ENCODE measurements at regions not wholly inside any gene's neighbourhood (a gene's known extent, or its start where the extent isn't known, plus 50 kb on each side); places are given as distances from the start of the nearest gene placed in this dataset.
A peak's percentile ranks its signal among the peaks of the same experiment; 100 is the strongest.
"Not testable (repeated sequence)": the region's sequence is repeated elsewhere in the genome, so short reads cannot be mapped to it uniquely, and the experiment has no call there.

DNA sequence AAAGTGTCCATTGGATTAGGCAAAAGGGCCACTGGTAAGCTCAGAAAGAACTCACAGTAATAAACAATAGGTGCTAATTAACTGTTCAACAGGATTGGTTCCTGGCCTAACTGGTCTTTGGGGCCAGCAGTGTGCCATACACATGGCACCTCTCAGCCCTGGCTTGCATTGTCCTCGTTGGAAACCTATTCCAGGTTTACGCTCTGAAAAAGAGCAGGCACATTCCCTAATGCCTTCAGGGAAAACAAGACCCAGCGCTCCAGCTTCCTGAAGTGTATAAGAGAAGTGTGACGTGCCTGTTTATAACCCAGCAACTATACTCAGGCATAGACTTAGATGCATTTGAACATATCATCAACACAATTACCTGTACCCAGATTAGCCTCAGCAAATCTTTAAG, 51.9 kb upstream of the RBM47 start:
- peak; percentile 55 for DNase-seq

DNA sequence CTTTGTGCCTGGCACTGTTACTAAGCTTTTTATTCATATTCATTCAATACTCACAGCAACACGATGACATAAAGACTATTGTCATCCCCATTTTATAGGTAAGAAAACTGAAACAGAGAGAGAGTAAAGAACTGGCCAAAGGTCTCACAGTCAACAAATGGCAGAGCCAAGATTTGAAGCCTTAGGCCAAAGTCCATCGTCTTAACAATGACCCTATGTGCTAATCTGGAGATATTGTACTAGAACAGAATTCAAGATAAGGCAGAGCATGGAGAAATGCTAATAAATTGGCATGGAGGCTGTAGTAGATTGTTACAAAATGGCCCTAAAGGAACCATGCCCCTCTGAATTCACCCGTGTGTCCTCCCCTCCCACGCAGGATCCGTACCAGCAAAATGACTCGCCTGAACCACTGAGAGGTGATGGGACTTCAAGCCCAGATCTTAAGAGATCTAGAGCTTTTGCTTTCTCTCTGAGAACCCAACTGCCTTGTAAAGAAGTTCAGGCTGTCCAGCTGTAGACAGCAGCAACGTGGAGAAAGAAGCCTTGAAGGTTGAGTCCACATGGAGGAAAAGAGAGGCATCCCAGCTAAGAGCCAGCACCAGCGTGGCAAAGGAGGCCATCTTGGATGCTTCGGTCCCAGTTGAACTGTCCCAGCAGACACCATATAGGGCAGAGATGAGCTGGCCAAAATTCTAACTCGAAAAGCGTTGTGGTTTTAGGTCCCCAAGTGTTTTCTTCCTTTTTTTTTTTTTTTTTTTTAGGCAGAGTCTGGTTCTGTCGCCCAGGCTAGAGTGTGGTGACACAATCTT, 52.8 kb upstream of the RBM47 start:
- DNase-seq, result no peak

DNA sequence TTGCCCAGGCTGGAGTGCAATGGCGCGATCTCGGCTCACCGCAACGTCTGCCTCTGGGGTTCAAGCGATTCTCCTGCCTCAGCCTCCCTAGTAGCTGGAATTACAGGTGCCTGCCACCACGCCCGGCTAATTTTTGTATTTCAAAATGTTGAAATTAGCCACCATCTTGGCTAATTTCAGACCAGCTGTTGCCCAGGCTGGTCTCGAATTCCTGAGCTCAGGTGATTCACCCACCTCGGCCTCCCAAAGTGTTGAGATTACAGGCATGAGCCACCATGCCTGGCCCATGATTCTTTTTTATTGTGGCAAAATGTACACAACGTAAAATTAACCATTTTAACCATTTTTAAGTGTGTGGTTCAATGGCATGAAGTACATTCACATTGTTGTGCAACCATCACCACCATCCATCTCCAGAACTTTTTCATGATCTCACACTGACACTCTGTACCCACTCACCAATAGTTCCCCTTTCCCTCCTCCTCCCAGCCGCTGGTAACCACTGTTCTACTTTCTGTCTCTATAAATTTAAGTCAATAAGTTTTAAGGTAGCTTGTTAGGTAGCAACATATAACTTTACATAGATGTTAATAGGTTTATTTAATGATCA, 54.0 kb upstream of the RBM47 start:
- not testable (repeated sequence) for DNase-seq

DNA sequence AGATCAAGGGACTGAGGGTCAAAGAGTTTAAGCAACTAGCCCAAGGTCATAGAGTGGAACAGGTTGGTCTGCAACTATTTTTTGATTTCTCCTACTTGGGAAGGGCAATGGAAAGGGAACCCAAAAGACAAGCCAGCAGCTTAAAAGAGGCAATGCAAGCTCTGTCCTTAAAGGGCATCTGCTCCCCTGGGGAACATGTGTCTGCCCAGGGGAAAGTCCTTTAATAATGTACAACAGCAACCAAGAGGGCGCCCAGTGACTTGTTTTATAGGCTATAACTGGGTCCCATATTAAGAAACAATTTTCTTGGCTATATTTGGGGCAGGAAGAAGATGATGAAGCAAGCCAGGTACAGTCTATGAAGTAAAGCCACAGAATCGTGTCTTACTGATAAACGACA, 54.7 kb upstream of the RBM47 start:
- no peak for DNase-seq

DNA sequence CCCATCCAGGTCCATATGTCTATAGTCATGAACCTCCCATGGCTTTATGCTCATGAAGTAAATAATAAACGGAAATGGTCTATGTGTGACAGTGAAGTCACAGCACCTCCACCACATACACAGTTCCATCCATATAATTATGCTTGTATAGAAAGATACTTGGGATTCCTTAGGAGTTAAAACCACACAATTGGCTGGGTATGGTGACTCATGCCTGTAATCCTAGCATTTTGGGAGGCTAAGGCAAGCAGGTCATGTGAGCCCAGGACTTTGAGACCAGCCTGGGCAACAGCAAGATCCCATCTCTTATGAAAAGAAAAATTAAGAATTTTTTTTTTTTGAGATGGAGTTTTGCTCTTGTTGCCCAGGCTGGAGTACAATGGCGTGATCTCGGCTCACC, 55.6 kb upstream of the RBM47 start:
- DNase-seq, result no peak

DNA sequence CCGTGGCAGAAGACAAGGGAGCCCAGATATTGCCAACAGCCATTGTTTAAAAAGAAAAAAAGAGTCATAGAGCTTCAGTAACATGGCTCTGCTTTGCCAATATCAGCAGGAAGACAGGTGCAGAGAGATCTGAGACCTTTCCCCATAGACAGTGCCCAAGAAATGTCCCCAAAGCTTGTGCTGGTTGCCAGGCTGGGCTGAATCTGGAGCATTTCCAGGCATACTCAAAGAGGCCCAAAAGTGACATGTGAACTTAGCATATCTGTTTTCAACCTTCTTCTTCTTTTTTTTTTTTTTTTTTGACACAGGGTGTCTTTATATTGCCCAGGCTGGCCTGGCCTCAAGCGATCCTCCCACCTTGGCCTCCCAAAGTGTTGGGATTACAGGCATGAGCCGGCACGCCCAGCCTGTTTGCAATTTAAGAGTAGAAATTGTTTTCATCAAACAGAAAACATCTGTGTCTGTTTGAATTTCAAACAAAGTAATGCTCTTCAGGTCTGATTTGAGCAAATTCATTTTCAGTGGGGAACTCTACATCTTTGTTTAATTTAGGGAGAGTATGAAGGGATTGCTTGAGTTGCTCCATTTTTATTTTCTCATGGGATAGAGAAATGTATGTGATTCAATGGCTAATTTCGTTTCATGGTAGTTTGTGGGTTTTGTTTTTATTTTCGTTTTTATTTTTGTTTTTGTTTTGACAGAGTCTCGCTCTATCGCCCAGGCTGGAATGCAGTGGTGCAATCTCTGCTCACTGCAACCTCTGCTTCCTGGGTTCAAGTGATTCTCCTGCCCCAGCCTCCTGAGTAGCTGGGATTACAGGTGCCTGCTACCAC, 56.6 kb upstream of the RBM47 start:
- DNase-seq, result no peak

DNA sequence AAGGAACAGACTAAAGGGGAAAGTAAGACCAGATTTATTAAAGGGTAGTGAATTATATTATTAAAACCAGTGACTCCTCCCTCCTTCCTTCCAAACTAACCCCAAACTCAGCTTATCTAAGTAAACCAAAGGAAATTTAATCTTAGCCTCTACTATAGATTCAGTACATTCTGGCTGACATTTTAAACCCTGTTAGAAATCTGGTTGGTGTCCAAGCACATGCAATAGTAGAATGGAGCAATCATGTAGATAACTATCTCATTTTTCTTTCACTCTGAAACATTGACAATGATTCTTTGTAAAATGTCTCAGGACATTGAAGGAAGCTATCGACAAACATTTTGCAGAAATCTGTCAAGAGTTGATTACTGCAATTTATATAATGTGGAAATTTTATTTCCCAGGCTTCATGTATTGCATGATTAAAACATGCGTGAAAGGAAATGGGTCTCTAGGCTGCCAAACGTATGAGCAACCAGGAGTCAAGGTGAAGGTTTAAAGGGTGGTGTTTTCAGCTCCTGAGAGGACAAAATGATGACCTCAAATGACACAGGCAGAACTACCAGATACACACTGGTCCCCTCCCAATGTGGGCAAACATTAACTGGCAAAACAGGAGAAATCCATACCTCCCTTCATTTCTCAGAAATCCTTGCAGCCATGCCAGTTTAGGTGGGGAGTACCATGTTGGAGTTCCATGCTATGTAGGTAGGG, 58.2 kb upstream of the RBM47 start:
- DNase-seq, result no peak

DNA sequence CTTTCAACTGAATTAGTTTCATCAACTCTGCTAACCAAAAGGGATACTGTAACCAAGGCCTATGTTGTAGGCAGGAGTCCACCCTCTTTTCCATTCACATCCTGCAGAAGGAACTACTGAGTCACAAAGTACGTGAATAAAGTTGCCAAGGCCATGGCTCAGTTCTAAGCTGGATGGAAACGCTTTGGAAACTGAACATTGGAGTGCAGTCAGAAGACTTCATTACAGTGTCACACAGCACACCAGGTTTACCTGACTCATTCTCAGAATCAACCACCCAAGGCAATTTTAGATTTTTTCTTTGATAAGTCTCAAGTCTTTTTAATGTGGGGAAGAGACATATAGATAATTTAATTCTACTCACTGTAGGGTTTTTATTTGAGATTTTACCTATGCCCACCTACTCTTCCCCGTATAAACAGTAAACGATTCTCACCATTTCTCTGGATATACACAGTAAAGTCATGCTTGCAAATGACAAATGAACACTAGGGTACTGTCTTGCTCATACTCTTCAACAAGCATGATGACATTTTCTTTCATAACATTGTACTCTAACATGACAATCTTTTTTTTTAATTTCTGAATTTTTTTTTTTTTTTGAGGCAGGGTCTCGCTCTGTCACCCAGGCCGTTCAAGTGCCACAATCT, 58.9 kb upstream of the RBM47 start:
- no peak for DNase-seq

DNA sequence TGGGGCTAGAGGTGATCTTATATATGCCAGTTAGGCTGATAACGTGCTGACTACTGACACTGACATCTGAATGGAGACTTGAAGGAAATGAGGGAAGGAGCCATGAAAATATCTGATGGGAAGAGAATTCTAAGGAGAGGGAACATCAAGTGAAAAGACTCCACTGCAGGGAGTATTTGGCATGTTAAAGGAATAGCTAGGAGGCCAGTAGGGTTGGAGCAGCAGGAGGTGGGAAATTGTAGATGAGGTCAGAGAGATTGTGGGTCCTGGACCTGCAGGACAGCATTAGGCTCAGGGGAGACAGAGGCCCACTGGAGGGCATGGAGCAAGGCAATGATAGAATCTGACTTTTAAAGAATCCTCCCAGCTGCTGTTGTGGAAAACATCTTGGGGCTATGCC, 55.8 kb upstream of the NSUN7 start:
- no peak for DNase-seq

DNA sequence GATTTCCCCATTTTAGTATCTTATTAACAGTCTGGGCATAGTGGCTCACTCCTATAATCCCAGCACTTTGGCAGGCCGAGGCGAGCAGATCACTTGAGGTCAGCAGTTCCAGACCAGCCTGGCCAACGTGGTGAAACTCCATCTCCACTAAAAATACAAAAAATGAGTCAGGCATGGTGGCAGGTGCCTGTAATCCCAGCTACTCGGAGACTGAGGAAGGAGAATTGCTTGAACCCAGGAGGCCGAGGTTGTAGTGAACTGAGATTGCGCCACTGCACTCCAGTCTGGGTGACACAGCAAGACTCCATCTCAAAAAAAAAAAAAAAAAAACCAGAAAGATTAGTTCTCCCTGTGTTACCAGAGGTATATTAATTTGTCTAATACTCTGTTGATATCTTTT, 52.3 kb upstream of the NSUN7 start:
- not testable (repeated sequence) for DNase-seq

DNA sequence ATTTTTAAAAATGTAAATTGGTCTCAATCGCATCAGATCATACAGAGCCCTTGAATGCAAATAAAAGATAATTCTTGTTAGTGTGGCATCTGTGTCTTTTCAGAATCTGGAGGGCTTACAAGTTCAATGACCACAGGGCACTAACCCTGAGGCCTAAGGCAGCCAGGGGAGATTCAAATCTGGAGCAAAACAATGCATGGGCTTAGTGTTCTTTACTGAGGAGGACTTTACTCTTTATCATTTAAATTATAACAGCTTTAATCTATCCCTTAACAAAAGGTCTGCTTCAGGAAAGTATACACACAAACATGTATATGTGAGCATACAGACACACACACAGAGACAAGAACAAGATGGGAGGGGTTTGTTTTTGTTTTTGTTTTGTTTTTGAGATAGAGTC, 51.0 kb upstream of the NSUN7 start:
- DNase-seq, result no peak

DNA sequence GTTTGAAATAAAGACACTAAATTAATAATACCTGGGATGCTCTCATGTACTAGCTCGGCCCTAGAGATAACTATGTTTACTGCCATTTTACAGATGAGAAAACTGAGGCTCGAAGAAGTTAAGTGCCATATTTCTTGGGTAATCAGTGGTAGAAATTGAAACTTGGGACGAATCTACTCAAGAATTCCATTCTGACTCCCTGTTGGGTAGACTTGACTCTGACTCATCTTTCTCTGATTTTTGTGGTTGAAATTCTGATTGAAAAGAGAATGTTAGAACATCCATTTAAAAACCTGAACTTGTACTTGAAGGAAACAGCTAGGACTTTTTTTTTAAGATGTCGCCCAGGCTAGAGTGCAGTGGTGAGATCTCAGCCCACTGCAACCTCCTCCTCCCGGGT, 50.1 kb upstream of the NSUN7 start:
- no peak for DNase-seq

Data from NCI-H146 (cell line).